ENCODE measurements at regions not wholly inside any gene's neighbourhood (a gene's known extent, or its start where the extent isn't known, plus 50 kb on each side); places are given as distances from the start of the nearest gene placed in this dataset.

DNA sequence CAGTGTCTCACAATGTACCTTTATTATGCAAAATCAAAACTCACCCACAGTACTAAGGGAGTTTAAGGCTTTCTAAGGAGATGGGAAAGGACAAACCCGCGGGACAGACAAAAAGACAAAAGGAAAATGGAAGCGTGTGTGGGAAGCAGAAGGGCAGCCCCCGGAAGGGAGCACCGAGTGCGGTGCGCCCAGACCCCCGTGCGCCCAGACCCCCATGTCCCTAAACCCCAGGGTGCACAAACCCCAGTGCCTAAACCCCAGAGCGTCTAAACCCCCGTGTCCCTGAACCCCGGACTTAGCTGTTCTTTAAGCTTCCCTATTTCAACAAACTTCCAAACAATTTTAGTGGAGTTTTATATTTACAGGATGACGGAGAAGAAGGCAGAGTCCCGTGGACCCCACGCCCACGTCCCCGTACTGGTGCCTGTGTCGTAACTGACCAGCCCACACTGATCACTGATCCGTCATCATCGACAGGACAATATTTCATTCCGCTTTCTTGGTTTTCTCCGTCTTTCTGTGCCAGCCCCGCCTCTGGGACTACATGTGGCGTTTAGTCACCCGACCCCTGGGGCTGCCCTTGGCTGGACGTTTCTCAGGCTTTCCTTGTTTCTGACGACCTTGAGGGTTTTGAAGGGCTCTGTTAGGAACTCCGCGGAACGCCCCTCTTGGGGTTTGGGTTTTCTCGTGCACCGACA lies 76.9 kb downstream of the RTP5 start:
- H3K9ac ChIP-seq = no peak overlapping the region
- no peaks in the 10 kb centered on the region for H3K36me3 ChIP-seq (ENCODE audit: low read depth)
- WGBS, 2 experiments (ENCODE audit: low coverage in 1 of 2, low lambda C conversion rate in 2 of 2, missing lambda C conversion rate in 2 of 2) = 65 to 76% methylated on average over 32 of the region's 32 CpGs
- DNase-seq = no peak
- H3F3A ChIP-seq (ENCODE audit: insufficient read depth) = no peaks in the 10 kb centered on the region
- no peak overlapping the region for H2AFZ ChIP-seq
- TF ChIP-seq EZH2 (IDR thresholded peaks at IDR 0.05; ENCODE audit: insufficient read depth, poor library complexity, severe bottlenecking) = no peak
- TF ChIP-seq EZH2phosphoT487 (IDR thresholded peaks at IDR 0.05; ENCODE audit: insufficient read depth, low read depth) = no peak
- H3K9me3 ChIP-seq (ENCODE audit: low read depth) = no peaks in the 10 kb centered on the region
- H3K4me2 ChIP-seq (ENCODE audit: unreplicated experiment) = no peak overlapping the region
- H3K9me2 ChIP-seq (ENCODE audit: insufficient read depth) = no peaks in the 10 kb centered on the region
- H3K4me1 ChIP-seq (ENCODE audit: insufficient read depth) = no peaks in the 10 kb centered on the region
- H3K27ac ChIP-seq = no peak overlapping the region
- in situ Hi-C loops (cut with MboI) = no loop called here
- H3K27me3 ChIP-seq (replicated peaks; ENCODE audit: insufficient read depth) = no peaks in the 10 kb centered on the region; the same call in 1 of the 2 replicates
- H4K20me1 ChIP-seq (ENCODE audit: insufficient read depth) = no peaks in the 10 kb centered on the region
- no peak overlapping the region for H3K4me3 ChIP-seq
- H3K79me2 ChIP-seq (ENCODE audit: insufficient read depth) = no peaks in the 10 kb centered on the region

DNA sequence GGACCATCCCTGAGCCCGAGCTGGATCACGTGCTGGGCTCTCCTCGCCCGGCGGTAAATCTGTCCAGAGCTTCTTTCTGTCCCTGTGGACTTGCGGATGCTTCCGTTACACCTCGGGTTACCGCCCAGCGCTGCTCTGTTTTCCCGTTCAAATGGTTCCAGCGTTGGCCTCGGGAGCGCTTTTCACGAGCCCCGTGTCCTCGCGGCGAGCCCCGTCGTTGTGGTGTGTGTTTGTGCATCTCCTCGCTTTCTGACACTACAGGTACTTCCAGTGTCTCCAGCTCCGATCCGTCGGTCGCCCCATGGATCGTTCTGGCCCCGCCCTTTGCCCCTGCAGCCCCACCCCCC lies 77.4 kb downstream of the RTP5 start:
- in situ Hi-C loops (cut with MboI) = no loop called here
- DNase-seq = no peak
- H3K27me3 ChIP-seq (replicated peaks; ENCODE audit: insufficient read depth) = no peaks in the 10 kb centered on the region; the same call in 1 of the 2 replicates
- H3K9me3 ChIP-seq (ENCODE audit: low read depth) = no peaks in the 10 kb centered on the region
- H3K4me1 ChIP-seq (ENCODE audit: insufficient read depth) = no peaks in the 10 kb centered on the region
- no peaks in the 10 kb centered on the region for H3K36me3 ChIP-seq (ENCODE audit: low read depth)
- no peak overlapping the region for H3K4me2 ChIP-seq (ENCODE audit: unreplicated experiment)
- no peaks in the 10 kb centered on the region for H3K9me2 ChIP-seq (ENCODE audit: insufficient read depth)
- TF ChIP-seq EZH2 (IDR thresholded peaks at IDR 0.05; ENCODE audit: insufficient read depth, poor library complexity, severe bottlenecking) = no peak
- TF ChIP-seq EZH2phosphoT487 (IDR thresholded peaks at IDR 0.05; ENCODE audit: insufficient read depth, low read depth) = no peak
- WGBS, 2 experiments (ENCODE audit: low coverage in 1 of 2, low lambda C conversion rate in 2 of 2, missing lambda C conversion rate in 2 of 2) = 83 to 93% methylated on average over 21 to 28 of the region's 28 CpGs
- H2AFZ ChIP-seq = no peak overlapping the region
- H3K79me2 ChIP-seq (ENCODE audit: insufficient read depth) = no peaks in the 10 kb centered on the region
- no peaks in the 10 kb centered on the region for H4K20me1 ChIP-seq (ENCODE audit: insufficient read depth)
- no peak overlapping the region for H3K27ac ChIP-seq
- no peak overlapping the region for H3K4me3 ChIP-seq
- no peak overlapping the region for H3K9ac ChIP-seq
- no peaks in the 10 kb centered on the region for H3F3A ChIP-seq (ENCODE audit: insufficient read depth)

DNA sequence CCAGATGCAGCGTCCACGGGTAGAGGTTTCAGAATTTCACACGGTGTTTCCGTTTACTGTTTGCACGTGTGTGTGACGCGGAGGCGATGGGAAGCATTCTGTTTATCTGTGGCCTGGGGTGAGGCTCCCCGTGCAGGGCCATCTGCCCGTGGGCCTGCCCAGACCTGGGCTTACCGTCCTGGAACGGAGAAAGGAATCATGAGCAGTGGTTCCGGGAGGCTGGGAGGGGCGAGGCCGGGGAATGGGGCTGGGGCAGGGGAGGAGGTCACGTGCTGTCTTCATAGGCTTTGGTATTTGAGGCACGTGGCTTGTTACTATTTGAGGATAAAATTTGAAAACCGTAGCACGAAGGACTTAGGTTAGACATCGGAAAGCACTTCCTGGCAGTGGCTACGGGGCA lies 77.9 kb downstream of the RTP5 start:
- no peaks in the 10 kb centered on the region; the same call in 1 of the 2 replicates for H3K27me3 ChIP-seq (replicated peaks; ENCODE audit: insufficient read depth)
- H3K9me2 ChIP-seq (ENCODE audit: insufficient read depth) = no peaks in the 10 kb centered on the region
- no peak overlapping the region for H3K27ac ChIP-seq
- H3K4me2 ChIP-seq (ENCODE audit: unreplicated experiment) = no peak overlapping the region
- H3K36me3 ChIP-seq (ENCODE audit: low read depth) = no peaks in the 10 kb centered on the region
- no peak overlapping the region for H3K4me3 ChIP-seq
- H3F3A ChIP-seq (ENCODE audit: insufficient read depth) = no peaks in the 10 kb centered on the region
- no peak overlapping the region for H2AFZ ChIP-seq
- in situ Hi-C loops (cut with MboI) = no loop called here
- H3K9me3 ChIP-seq (ENCODE audit: low read depth) = no peaks in the 10 kb centered on the region
- DNase-seq = no peak
- WGBS, 2 experiments (ENCODE audit: low coverage in 1 of 2, low lambda C conversion rate in 2 of 2, missing lambda C conversion rate in 2 of 2) = 79 to 80% methylated on average over 20 to 21 of the region's 21 CpGs
- H4K20me1 ChIP-seq (ENCODE audit: insufficient read depth) = no peaks in the 10 kb centered on the region
- H3K9ac ChIP-seq = no peak overlapping the region
- H3K79me2 ChIP-seq (ENCODE audit: insufficient read depth) = no peaks in the 10 kb centered on the region
- no peaks in the 10 kb centered on the region for H3K4me1 ChIP-seq (ENCODE audit: insufficient read depth)
- TF ChIP-seq EZH2phosphoT487 (IDR thresholded peaks at IDR 0.05; ENCODE audit: insufficient read depth, low read depth) = no peak
- TF ChIP-seq EZH2 (IDR thresholded peaks at IDR 0.05; ENCODE audit: insufficient read depth, poor library complexity, severe bottlenecking) = no peak

DNA sequence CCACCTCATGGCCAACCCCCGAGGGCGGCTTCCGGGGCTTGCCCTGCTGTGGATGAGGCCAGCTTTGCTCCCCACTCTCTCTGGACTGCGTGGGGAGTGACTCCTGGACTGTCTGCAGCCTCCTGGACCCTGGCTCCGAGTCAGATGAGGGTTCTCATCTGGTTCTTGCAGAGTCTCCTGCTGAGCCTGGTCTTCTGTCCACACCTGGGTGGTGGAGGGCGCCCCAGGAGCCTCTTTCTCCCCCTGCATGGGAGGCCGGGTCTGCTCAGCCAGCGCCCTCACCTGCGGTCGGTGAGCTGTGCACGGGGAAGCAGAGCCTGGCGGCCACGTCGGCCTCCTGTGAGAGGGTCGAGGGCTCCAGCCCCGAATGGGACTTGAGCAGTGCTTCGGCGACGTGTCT lies 78.3 kb downstream of the RTP5 start:
- no peak for DNase-seq

More for the DNA sequence above, 78.3 kb downstream of the RTP5 start:
- Histone ChIP-seq H2AFZ (no peak overlapping the region), H3K9me2 (ENCODE audit: insufficient read depth) (no peaks in the 10 kb centered on the region), H3F3A (ENCODE audit: insufficient read depth) (no peaks in the 10 kb centered on the region), H3K79me2 (ENCODE audit: insufficient read depth) (no peaks in the 10 kb centered on the region), H3K4me3 (no peak overlapping the region), H3K36me3 (ENCODE audit: low read depth) (no peaks in the 10 kb centered on the region), H3K4me1 (ENCODE audit: insufficient read depth) (no peaks in the 10 kb centered on the region), H3K27ac (no peak overlapping the region), H3K9me3 (ENCODE audit: low read depth) (no peaks in the 10 kb centered on the region), H4K20me1 (ENCODE audit: insufficient read depth) (no peaks in the 10 kb centered on the region), H3K27me3 (replicated peaks; ENCODE audit: insufficient read depth) (no peaks in the 10 kb centered on the region; the same call in 1 of the 2 replicates), H3K9ac (no peak overlapping the region), H3K4me2 (ENCODE audit: unreplicated experiment) (no peak overlapping the region)
- WGBS, 2 experiments (ENCODE audit: low coverage in 1 of 2, low lambda C conversion rate in 2 of 2, missing lambda C conversion rate in 2 of 2) = 84 to 87% methylated on average over 19 of the region's 19 CpGs
- TF ChIP-seq EZH2phosphoT487 (IDR thresholded peaks at IDR 0.05; ENCODE audit: insufficient read depth, low read depth) = no peak
- no peak for TF ChIP-seq EZH2 (IDR thresholded peaks at IDR 0.05; ENCODE audit: insufficient read depth, poor library complexity, severe bottlenecking)
- in situ Hi-C loops (cut with MboI) = no loop called here

All from GM23248 (cell line).